ENCODE measurements at regions not wholly inside any gene's neighbourhood (a gene's known extent, or its start where the extent isn't known, plus 50 kb on each side); places are given as distances from the start of the nearest gene placed in this dataset.

DNA sequence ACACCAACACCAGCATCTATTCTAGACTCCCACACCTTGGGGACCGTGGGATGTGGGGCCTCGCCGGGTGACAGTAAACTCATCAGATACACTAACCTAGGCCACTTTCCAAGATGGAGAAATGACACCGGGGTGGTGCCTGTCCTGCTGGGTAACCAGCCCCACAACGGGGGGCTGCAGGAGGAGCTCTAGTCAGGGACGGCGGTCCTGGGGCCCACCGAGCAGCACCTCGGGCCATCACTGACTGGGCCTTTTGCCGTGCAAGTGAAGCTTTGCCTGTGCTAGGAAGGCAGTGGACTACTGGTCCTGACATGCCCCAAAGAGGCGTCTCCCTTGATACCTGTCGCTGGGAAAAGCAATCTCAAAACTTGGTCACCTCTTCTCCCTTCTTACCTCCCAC, 260.3 kb upstream of the IRX1 start:
- no peaks in the 10 kb centered on the region for H3K36me3 ChIP-seq (ENCODE audit: control insufficient read depth in 2 of 4, insufficient read depth in 4 of 4, low read length in 3 of 4)
- no peak overlapping the region for H3K4ac ChIP-seq (replicated peaks; ENCODE audit: insufficient read length, low read depth, low read length)
- CTCF ChIA-PET (ENCODE audit: partially characterized antibody): interaction anchor here (1.1 kb wide), 1 partner anchor 292 kb away, joined by 3 read pairs; no protein-coding TSS in a partner anchor
- H2BK5ac ChIP-seq (ENCODE audit: low read depth, low read length): no peak overlapping the region
- H3K4me2 ChIP-seq (ENCODE audit: insufficient read depth in 1 of 2, low read depth in 2 of 2, low read length in 2 of 2): no peak overlapping the region
- H2BK15ac ChIP-seq (ENCODE audit: low read length): no peak overlapping the region
- H4K91ac ChIP-seq (replicated peaks; ENCODE audit: insufficient read length, low read length): no peak overlapping the region
- H3K23ac ChIP-seq (ENCODE audit: insufficient read length): no peak overlapping the region
- no peak overlapping the region for H2AFZ ChIP-seq (ENCODE audit: low read length)
- WGBS, 2 experiments (ENCODE audit: extremely low coverage in 1 of 2, insufficient coverage in 1 of 2, insufficient read length in 1 of 2, insufficient replicate concordance in 2 of 2, low coverage in 1 of 2, low lambda C conversion rate in 2 of 2, missing lambda C conversion rate in 1 of 2): 84% methylated on average over 12 of the region's 12 CpGs; no CpG with 5 or more reads in 1 of the 2 experiments
- no peak overlapping the region for H3K4me3 ChIP-seq (ENCODE audit: extremely low read depth in 1 of 4, insufficient read depth in 2 of 4, low read depth in 3 of 4, low read length in 4 of 4)
- H3K4me1 ChIP-seq (replicated peaks in 1 of 4; ENCODE audit: control insufficient read depth in 3 of 4, insufficient read depth in 4 of 4, low read length in 3 of 4): no peaks in the 10 kb centered on the region
- POLR2A ChIA-PET (ENCODE audit: partially characterized antibody): no interaction called here
- no peak overlapping the region for H2BK20ac ChIP-seq (ENCODE audit: low read length)
- H3K79me1 ChIP-seq (ENCODE audit: low read depth, low read length): no peaks in the 10 kb centered on the region
- no peak overlapping the region for H3K27ac ChIP-seq (ENCODE audit: low read depth, low read length)
- no peaks in the 10 kb centered on the region for H3K23me2 ChIP-seq (ENCODE audit: low read depth, low read length)
- no peak overlapping the region for H3K56ac ChIP-seq (replicated peaks; ENCODE audit: insufficient read length, low read depth, low read length)
- no peaks in the 10 kb centered on the region for H4K20me1 ChIP-seq (replicated peaks in 1 of 2; ENCODE audit: control insufficient read depth in 1 of 2, insufficient read depth in 2 of 2, low read length in 2 of 2)
- H3K9me3 ChIP-seq (ENCODE audit: insufficient read depth in 2 of 2, low read depth in 1 of 2, low read length in 1 of 2): no peaks in the 10 kb centered on the region; a peak in 1 of 4 replicates
- H4K8ac ChIP-seq (ENCODE audit: extremely low read depth, insufficient read depth, low read length): no peak overlapping the region
- no peak overlapping the region for H3K14ac ChIP-seq (ENCODE audit: insufficient read length)
- H3K18ac ChIP-seq (ENCODE audit: extremely low read depth, low read length): no peak overlapping the region
- no peak for FAIRE-seq
- no peak overlapping the region for H2BK12ac ChIP-seq (ENCODE audit: low read depth, low read length)
- no peak overlapping the region for H3K9ac ChIP-seq (replicated peaks in 1 of 4; ENCODE audit: extremely low read depth in 1 of 4, low read depth in 3 of 4, low read length in 3 of 4)
- DNase-seq (ENCODE audit: low read depth in 1 of 2, low spot score in 2 of 2): no peak
- no peaks in the 10 kb centered on the region for H3K27me3 ChIP-seq (replicated peaks in 1 of 4; ENCODE audit: control insufficient read depth in 3 of 4, extremely low read depth in 1 of 4, insufficient read depth in 3 of 4, low read length in 3 of 4)
- no peak overlapping the region for H4K5ac ChIP-seq (ENCODE audit: insufficient read length, low read depth, low read length)
- H3K79me2 ChIP-seq (ENCODE audit: control insufficient read depth in 1 of 2, insufficient read depth in 2 of 2, low read length in 2 of 2): no peaks in the 10 kb centered on the region
- no peak overlapping the region for H2AK5ac ChIP-seq (ENCODE audit: low read depth, low read length)
- H2BK120ac ChIP-seq (replicated peaks; ENCODE audit: low read depth, low read length): no peak overlapping the region
- TF ChIP-seq POLR2AphosphoS5 (IDR thresholded peaks at IDR 0.05; ENCODE audit: low read depth, low read length): no peak
- no peak for TF ChIP-seq CHD2 (IDR thresholded peaks at IDR 0.05; ENCODE audit: low read length)
- TF ChIP-seq CBX8 (IDR thresholded peaks at IDR 0.05; ENCODE audit: borderline replicate concordance, low read depth, low read length): no peak
- TF ChIP-seq RXRA (IDR thresholded peaks at IDR 0.05; ENCODE audit: insufficient read depth, low read depth, low read length): no peak
- no peak for TF ChIP-seq YY1 (IDR thresholded peaks at IDR 0.05; ENCODE audit: low read depth, low read length)
- TF ChIP-seq PHF8 (conservative IDR thresholded peaks at IDR 0.05; ENCODE audit: low read depth, low read length): no peak
